Glomerular visceral epithelial cell (primary cell): ENCODE measurements at regions not wholly inside any gene's neighbourhood (a gene's known extent, or its start where the extent isn't known, plus 50 kb on each side); places are given as distances from the start of the nearest gene placed in this dataset.

ENCODE experiments used
- DNase-seq: peaks from one replicate; pipeline ENCODE4 v3.0.0-alpha.2; 2016; ENCODE audit errors: extremely low spot score

- no peak for DNase-seq
These were observed 454.9 kb upstream of the JAG1 start for GRCh38 chr20:11128721-11129120.

GRCh38 chr20:11130554-11131166 lies 456.9 kb upstream of the JAG1 start:
- DNase-seq = no peak

GRCh38 chr20:11132819-11133415 lies 459.1 kb upstream of the JAG1 start:
- no peak for DNase-seq

- peak; percentile 47 for DNase-seq
These were observed 462.9 kb upstream of the JAG1 start for GRCh38 chr20:11136691-11137090.

GRCh38 chr20:11137688-11138087 lies 463.9 kb upstream of the JAG1 start:
- no peak for DNase-seq

GRCh38 chr20:11140359-11140758 lies 466.6 kb upstream of the JAG1 start:
- DNase-seq = peak; percentile 75

- DNase-seq = no peak
These were observed 469.7 kb upstream of the JAG1 start for GRCh38 chr20:11143481-11143880.

- DNase-seq = no peak
These were observed 470.5 kb upstream of the JAG1 start for GRCh38 chr20:11144114-11144950.

- no peak for DNase-seq
These were observed 471.8 kb upstream of the JAG1 start for GRCh38 chr20:11145616-11146015.

- DNase-seq = no peak
These were observed 480.0 kb upstream of the JAG1 start for GRCh38 chr20:11153819-11154218.

GRCh38 chr20:11155156-11155756 lies 481.5 kb upstream of the JAG1 start:
- DNase-seq = no peak

- DNase-seq = no peak
These were observed 483.1 kb upstream of the JAG1 start for GRCh38 chr20:11156922-11157321.

- DNase-seq = no peak
These were observed 484.3 kb upstream of the JAG1 start for GRCh38 chr20:11158146-11158545.

GRCh38 chr20:11158589-11158988 lies 484.8 kb upstream of the JAG1 start:
- no peak for DNase-seq

GRCh38 chr20:11159728-11160127 lies 485.9 kb upstream of the JAG1 start:
- DNase-seq = peak; percentile 50

GRCh38 chr20:11162026-11162775 lies 488.4 kb upstream of the JAG1 start:
- DNase-seq = no peak

GRCh38 chr20:11165789-11166188 lies 492.0 kb upstream of the JAG1 start:
- DNase-seq = no peak

- DNase-seq = no peak
These were observed 492.9 kb upstream of the JAG1 start for GRCh38 chr20:11166712-11167111.

GRCh38 chr20:11168026-11168425 lies 494.2 kb upstream of the JAG1 start:
- peak; percentile 15 for DNase-seq

- DNase-seq = no peak
These were observed 496.2 kb upstream of the JAG1 start for GRCh38 chr20:11170025-11170424.

GRCh38 chr20:11170565-11170964 lies 496.8 kb upstream of the JAG1 start:
- no peak for DNase-seq

GRCh38 chr20:11172881-11173280 lies 499.1 kb upstream of the JAG1 start:
- no peak for DNase-seq
